Tibial artery (tissue), 4 donors: ENCODE measurements at regions not wholly inside any gene's neighbourhood (a gene's known extent, or its start where the extent isn't known, plus 50 kb on each side); places are given as distances from the start of the nearest gene placed in this dataset.

Experiments
- DNase-seq, 2 donors: peaks; one replicate each; pipeline ENCODE4 v3.0.0-alpha.2; 2019
- H3K27ac ChIP-seq, 2 donors: fragments of 200-600 bp; sonication (generic) in 1 of 2; 1 replicate in 1 of 2; 2 replicates in 1 of 2; pipeline ENCODE4 v1.5.1; 2018 to 2019; ENCODE audit warnings: mild to moderate bottlenecking in 1 of 2
- H3K27me3 ChIP-seq, 2 donors: fragments of 200-600 bp; sonication (generic) in 1 of 2; one replicate each; pipeline versions ENCODE4 v1.5.1 to v1.6.0; 2016 to 2019
- H3K36me3 ChIP-seq, 3 donors: fragments of 200-600 bp; sonication (generic) in 2 of 3; one replicate each; pipeline ENCODE4 v1.5.1; 2016 to 2019; ENCODE audit warnings: mild to moderate bottlenecking in 2 of 3
- H3K4me1 ChIP-seq, 4 donors: fragments of 200-600 bp; sonication (generic) in 2 of 4; 1 replicate in 3 of 4; 2 replicates in 1 of 4; pipeline ENCODE4 v1.5.1; 2016 to 2019
- H3K4me3 ChIP-seq, 2 donors: fragments of 200-600 bp; sonication (generic) in 1 of 2; 1 replicate in 1 of 2; 2 replicates in 1 of 2; pipeline ENCODE4 v1.5.1; 2018 to 2019; ENCODE audit warnings: mild to moderate bottlenecking in 2 of 2
- H3K9me3 ChIP-seq, 3 donors: fragments of 200-600 bp; sonication (generic) in 1 of 3; one replicate each; pipeline ENCODE4 v1.5.1; 2016 to 2019
- CTCF ChIP-seq, 2 experiments: fragments of 200-600 bp in 1 of 2; fragments of 450-650 bp in 1 of 2; IDR thresholded peaks; one replicate each; pipeline ENCODE4 v1.5.1; 2017 to 2019; ENCODE audit warnings: antibody characterized with exemption in 2 of 2, mild to moderate bottlenecking in 1 of 2, moderate library complexity in 1 of 2
- intact Hi-C: fragments of 100-400 bp; cut with DNase I; formaldehyde crosslinking; loops from one replicate; pipeline ENCODE4 v1.15.0; 2023; ENCODE audit warnings: low total_unique reads

- H3K27me3 ChIP-seq, result no peaks in the 10 kb centered on the region
- intact Hi-C loops, result no loop called here
- no peaks in the 10 kb centered on the region for H3K36me3 ChIP-seq
- DNase-seq, result no peak
- H3K4me3 ChIP-seq, result no peak overlapping the region
- H3K9me3 ChIP-seq, result peaks cover 0 to 3% (median 0%) of the 10 kb centered on the region in 3 donors
- no peak overlapping the region for H3K27ac ChIP-seq
- no peaks in the 10 kb centered on the region for H3K4me1 ChIP-seq
- no peak for TF ChIP-seq CTCF (IDR thresholded peaks at IDR 0.05)
Measured at GRCh38 chr2:139990646-139991335, 1210.6 kb upstream of the NXPH2 start.

GRCh38 chr2:139969323-139969722 lies 1189.1 kb upstream of the NXPH2 start:
- TF ChIP-seq CTCF (IDR thresholded peaks at IDR 0.05), result no peak
- DNase-seq, result no peak
- no peak overlapping the region for H3K4me3 ChIP-seq
- no peaks in the 10 kb centered on the region for H3K36me3 ChIP-seq
- H3K27me3 ChIP-seq, result no peaks in the 10 kb centered on the region
- H3K27ac ChIP-seq, result no peak overlapping the region
- intact Hi-C loops, result no loop called here
- no peaks in the 10 kb centered on the region for H3K9me3 ChIP-seq
- H3K4me1 ChIP-seq, result no peaks in the 10 kb centered on the region

GRCh38 chr2:139968588-139968987 lies 1188.4 kb upstream of the NXPH2 start:
- intact Hi-C loops, result no loop called here
- H3K4me3 ChIP-seq, result no peak overlapping the region
- no peaks in the 10 kb centered on the region for H3K36me3 ChIP-seq
- DNase-seq, result no peak
- H3K9me3 ChIP-seq, result no peaks in the 10 kb centered on the region
- H3K27me3 ChIP-seq, result no peaks in the 10 kb centered on the region
- TF ChIP-seq CTCF (IDR thresholded peaks at IDR 0.05), result no peak
- H3K27ac ChIP-seq, result no peak overlapping the region
- H3K4me1 ChIP-seq, result no peaks in the 10 kb centered on the region

- no peaks in the 10 kb centered on the region for H3K27me3 ChIP-seq
- no peak overlapping the region for H3K27ac ChIP-seq
- H3K4me1 ChIP-seq, result no peaks in the 10 kb centered on the region
- TF ChIP-seq CTCF (IDR thresholded peaks at IDR 0.05), result no peak
- no peaks in the 10 kb centered on the region for H3K36me3 ChIP-seq
- no peak overlapping the region for H3K4me3 ChIP-seq
- DNase-seq, result no peak
- intact Hi-C loops, result no loop called here
- no peaks in the 10 kb centered on the region for H3K9me3 ChIP-seq
Measured at GRCh38 chr2:139967665-139968064, 1187.5 kb upstream of the NXPH2 start.

- H3K27me3 ChIP-seq, result no peaks in the 10 kb centered on the region
- no peaks in the 10 kb centered on the region for H3K9me3 ChIP-seq
- no peak for DNase-seq
- H3K4me1 ChIP-seq, result no peaks in the 10 kb centered on the region
- H3K36me3 ChIP-seq, result no peaks in the 10 kb centered on the region
- intact Hi-C loops, result no loop called here
- TF ChIP-seq CTCF (IDR thresholded peaks at IDR 0.05), result no peak
- no peak overlapping the region for H3K4me3 ChIP-seq
- no peak overlapping the region for H3K27ac ChIP-seq
Measured at GRCh38 chr2:139964721-139965440, 1184.7 kb upstream of the NXPH2 start.
